Naive thymus-derived CD4-positive, alpha-beta T cell (primary cell): ENCODE measurements at regions not wholly inside any gene's neighbourhood (a gene's known extent, or its start where the extent isn't known, plus 50 kb on each side); places are given as distances from the start of the nearest gene placed in this dataset.

Experiments
- ATAC-seq: fragments of 150-1000 bp; cut with Tn5 transposase; 2 replicates; pipeline ENCODE4 v1.10.0; 2021; ENCODE audit warnings: mild to moderate bottlenecking, moderate library complexity
- CTCF ChIA-PET: fragments of 350-600 bp; sonication (Branson Sonifier 250); formaldehyde crosslinking; loops from one replicate; lab custom pipeline; 2021; ENCODE audit warnings: antibody characterized with exemption; lab: Charles Lee
- POLR2A ChIA-PET: fragments of 350-600 bp; sonication (Branson Sonifier 250); formaldehyde crosslinking; loops from one replicate; lab custom pipeline; 2021; ENCODE audit warnings: antibody characterized with exemption, inconsistent platforms; lab: Charles Lee
- DNase-seq, 9 donors: peaks; one replicate each; pipeline versions ENCODE4 v3.0.0 to v3.0.0-alpha.2; 2020 to 2022; ENCODE audit warnings: mixed read lengths in 1 of 9
- H3K27ac ChIP-seq: one replicate; pipeline ENCODE4 v1.7.0; 2013; ENCODE audit warnings: mild to moderate bottlenecking, low read depth, low read length, moderate library complexity
- H3K27me3 ChIP-seq, 2 donors: one replicate each; pipeline ENCODE4 v1.7.0; 2013; ENCODE audit warnings: low read length in 2 of 2, mild to moderate bottlenecking in 2 of 2, moderate library complexity in 2 of 2; ENCODE audit not compliant: control insufficient read depth in 2 of 2, insufficient read depth in 2 of 2
- H3K36me3 ChIP-seq, 3 experiments: 1 replicate in 2 of 3; 2 replicates in 1 of 3; pipeline ENCODE4 v1.7.0; 2013; ENCODE audit warnings: low read length in 3 of 3, mild to moderate bottlenecking in 3 of 3, moderate library complexity in 1 of 3; ENCODE audit not compliant: insufficient read depth in 3 of 3, control insufficient read depth in 2 of 3
- H3K4me1 ChIP-seq, 2 donors: one replicate each; pipeline ENCODE4 v1.7.0; 2013; ENCODE audit warnings: low read length in 2 of 2, mild to moderate bottlenecking in 2 of 2, moderate library complexity in 1 of 2; ENCODE audit not compliant: control insufficient read depth in 2 of 2, insufficient read depth in 2 of 2
- H3K4me3 ChIP-seq: 2 replicates; pipeline ENCODE4 v1.7.0; 2013; ENCODE audit warnings: mild to moderate bottlenecking, low read length
- H3K9me3 ChIP-seq, 3 experiments: 1 replicate in 2 of 3; 2 replicates in 1 of 3; pipeline ENCODE4 v1.7.0; 2013; ENCODE audit warnings: low read length in 3 of 3; ENCODE audit not compliant: control insufficient read depth in 2 of 3
- H3K27ac Mint-ChIP-seq, 9 donors: one replicate each; pipeline ENCODE4 v1.8.0; 2020 to 2022; ENCODE audit warnings: mixed read lengths in 9 of 9, mild to moderate bottlenecking in 8 of 9, moderate library complexity in 5 of 9, inconsistent platforms in 2 of 9
- H3K27me3 Mint-ChIP-seq, 5 donors: one replicate each; pipeline ENCODE4 v1.8.0; 2021 to 2022; ENCODE audit warnings: mixed read lengths in 5 of 5, mild to moderate bottlenecking in 1 of 5
- H3K36me3 Mint-ChIP-seq, 5 donors: one replicate each; pipeline ENCODE4 v1.8.0; 2020 to 2022; ENCODE audit warnings: mixed read lengths in 5 of 5, mild to moderate bottlenecking in 3 of 5, inconsistent platforms in 1 of 5
- H3K4me1 Mint-ChIP-seq, 7 donors: one replicate each; pipeline ENCODE4 v1.8.0; 2020 to 2022; ENCODE audit warnings: mixed read lengths in 7 of 7, mild to moderate bottlenecking in 3 of 7, inconsistent platforms in 1 of 7
- H3K4me3 Mint-ChIP-seq, 10 donors: one replicate each; pipeline ENCODE4 v1.8.0; 2020 to 2022; ENCODE audit warnings: mild to moderate bottlenecking in 10 of 10, mixed read lengths in 10 of 10, moderate library complexity in 6 of 10, inconsistent platforms in 2 of 10
- H3K9me3 Mint-ChIP-seq, 11 donors: one replicate each; pipeline ENCODE4 v1.8.0; 2020 to 2022; ENCODE audit warnings: mixed read lengths in 11 of 11, mild to moderate bottlenecking in 4 of 11, inconsistent platforms in 1 of 11, moderate library complexity in 1 of 11
- intact Hi-C, 2 donors: fragments of 100-400 bp; cut with micrococcal nuclease; formaldehyde crosslinking; loops; one replicate each; pipeline ENCODE4 v1.15.1; 2023

GRCh38 chr6:144849920-144850319 is 564.8 kb downstream of the UTRN start:
- Mint-ChIP-seq H3K9me3 (peaks cover 0 to 8% (median 0%) of the 10 kb centered on the region in 11 donors), H3K4me3 (no peak overlapping the region), H3K27ac (peak overlapping the region in 4 of 9 donors; percentile 5 to 71 (median 37)), H3K27me3 (no peaks in the 10 kb centered on the region), H3K4me1 (peaks cover 0 to 7% (median 2%) of the 10 kb centered on the region in 7 donors), H3K36me3 (peaks cover 22 to 55% (median 47%) of the 10 kb centered on the region in 5 donors)
- ATAC-seq, result no peak
- ChIA-PET POLR2A (no interaction called here), CTCF (no interaction called here)
- Histone ChIP-seq H3K9me3 (no peaks in the 10 kb centered on the region), H3K4me3 (no peak overlapping the region), H3K4me1 (no peaks in the 10 kb centered on the region), H3K36me3 (peaks cover 3 to 42% (median 12%) of the 10 kb centered on the region in 3 experiments), H3K27ac (no peak overlapping the region), H3K27me3 (no peaks in the 10 kb centered on the region)
- no peak for DNase-seq
- intact Hi-C loops, result no loop called here

- Mint-ChIP-seq H3K27ac (peak overlapping the region in 2 of 9 donors; percentile 18 to 28), H3K36me3 (peaks cover 10 to 30% (median 25%) of the 10 kb centered on the region in 5 donors), H3K4me1 (peaks cover 0 to 4% (median 0%) of the 10 kb centered on the region in 7 donors), H3K27me3 (peaks cover 0 to 2% (median 0%) of the 10 kb centered on the region in 5 donors), H3K9me3 (peaks cover 0 to 1% (median 0%) of the 10 kb centered on the region in 11 donors), H3K4me3 (no peak overlapping the region)
- H3K27me3 ChIP-seq, result no peaks in the 10 kb centered on the region
- no peaks in the 10 kb centered on the region for H3K9me3 ChIP-seq
- CTCF ChIA-PET, result no interaction called here
- peaks cover 3 to 14% (median 5%) of the 10 kb centered on the region in 3 experiments for H3K36me3 ChIP-seq
- DNase-seq, result no peak
- no peak overlapping the region for H3K27ac ChIP-seq
- peak; percentile 22 for ATAC-seq
- no peak overlapping the region for H3K4me3 ChIP-seq
- intact Hi-C loops, result no loop called here
- POLR2A ChIA-PET, result no interaction called here
- no peaks in the 10 kb centered on the region for H3K4me1 ChIP-seq
Measured at GRCh38 chr6:144853603-144854002, 568.5 kb downstream of the UTRN start.

- Histone ChIP-seq H3K4me1 (no peaks in the 10 kb centered on the region), H3K4me3 (no peak overlapping the region), H3K27me3 (no peaks in the 10 kb centered on the region), H3K9me3 (no peaks in the 10 kb centered on the region), H3K36me3 (peaks cover 3 to 13% (median 5%) of the 10 kb centered on the region in 3 experiments), H3K27ac (no peak overlapping the region)
- Mint-ChIP-seq H3K4me3 (no peak overlapping the region), H3K36me3 (peaks cover 5 to 22% (median 16%) of the 10 kb centered on the region in 5 donors), H3K27me3 (peaks cover 0 to 2% (median 0%) of the 10 kb centered on the region in 5 donors), H3K9me3 (no peaks in the 10 kb centered on the region), H3K27ac (peak overlapping the region in 2 of 9 donors; percentile 30 to 87), H3K4me1 (peaks cover 0 to 4% (median 0%) of the 10 kb centered on the region in 7 donors)
- intact Hi-C loops, result no loop called here
- ChIA-PET CTCF (no interaction called here), POLR2A (no interaction called here)
- no peak for DNase-seq
- ATAC-seq, result no peak
Measured at GRCh38 chr6:144854654-144855053, 569.5 kb downstream of the UTRN start.

GRCh38 chr6:144855375-144855774 is 570.2 kb downstream of the UTRN start:
- no peak overlapping the region for H3K4me3 Mint-ChIP-seq

GRCh38 chr6:144855812-144856531 is 570.8 kb downstream of the UTRN start:
- Histone ChIP-seq H3K36me3 (peaks cover 0 to 2% (median 0%) of the 10 kb centered on the region in 3 experiments), H3K4me1 (no peaks in the 10 kb centered on the region), H3K27me3 (no peaks in the 10 kb centered on the region), H3K4me3 (no peak overlapping the region), H3K9me3 (no peaks in the 10 kb centered on the region), H3K27ac (no peak overlapping the region)
- ATAC-seq (no peak), DNase-seq (no peak)
- Mint-ChIP-seq H3K27me3 (peaks cover 0 to 5% (median 0%) of the 10 kb centered on the region in 5 donors), H3K36me3 (peaks cover 0 to 13% (median 7%) of the 10 kb centered on the region in 5 donors), H3K4me3 (no peak overlapping the region), H3K27ac (peak overlapping the region in 2 of 9 donors; percentile 48 to 81), H3K9me3 (peaks cover 0 to 3% (median 0%) of the 10 kb centered on the region in 11 donors), H3K4me1 (peaks cover 0 to 4% (median 0%) of the 10 kb centered on the region in 7 donors)
- intact Hi-C loops, result no loop called here
- POLR2A ChIA-PET, result no interaction called here
- CTCF ChIA-PET, result no interaction called here

More at GRCh38 chr6:144855375-144855774, 570.2 kb downstream of the UTRN start:
- intact Hi-C loops, result no loop called here
- Histone ChIP-seq H3K27ac (no peak overlapping the region), H3K36me3 (peaks cover 3 to 6% (median 5%) of the 10 kb centered on the region in 3 experiments), H3K27me3 (no peaks in the 10 kb centered on the region), H3K4me3 (no peak overlapping the region), H3K4me1 (no peaks in the 10 kb centered on the region), H3K9me3 (no peaks in the 10 kb centered on the region)
- ATAC-seq (no peak), DNase-seq (no peak)
- H3K4me1 Mint-ChIP-seq, result peaks cover 0 to 4% (median 0%) of the 10 kb centered on the region in 7 donors
- H3K36me3 Mint-ChIP-seq, result peaks cover 4 to 18% (median 13%) of the 10 kb centered on the region in 5 donors
- ChIA-PET POLR2A (no interaction called here), CTCF (no interaction called here)
- H3K27ac Mint-ChIP-seq, result peak overlapping the region in 3 of 9 donors; percentile 30 to 81 (median 48)
- H3K9me3 Mint-ChIP-seq, result peaks cover 0 to 3% (median 0%) of the 10 kb centered on the region in 11 donors
- H3K27me3 Mint-ChIP-seq, result peaks cover 0 to 5% (median 0%) of the 10 kb centered on the region in 5 donors

GRCh38 chr6:144856622-144857021 is 571.5 kb downstream of the UTRN start:
- peak overlapping the region in 1 of 9 donors; percentile 9 for H3K27ac Mint-ChIP-seq
- intact Hi-C loops, result no loop called here
- H3K27me3 Mint-ChIP-seq, result peaks cover 0 to 5% (median 0%) of the 10 kb centered on the region in 5 donors
- no peaks in the 10 kb centered on the region for H3K9me3 ChIP-seq
- no peaks in the 10 kb centered on the region for H3K36me3 ChIP-seq
- ChIA-PET POLR2A (no interaction called here), CTCF (no interaction called here)
- H3K4me1 Mint-ChIP-seq, result peaks cover 0 to 4% (median 0%) of the 10 kb centered on the region in 7 donors
- H3K36me3 Mint-ChIP-seq, result peaks cover 0 to 10% (median 4%) of the 10 kb centered on the region in 5 donors
- H3K27ac ChIP-seq, result no peak overlapping the region
- no peaks in the 10 kb centered on the region for H3K27me3 ChIP-seq
- no peak overlapping the region for H3K4me3 Mint-ChIP-seq
- no peaks in the 10 kb centered on the region for H3K4me1 ChIP-seq
- DNase-seq (no peak), ATAC-seq (no peak)
- H3K9me3 Mint-ChIP-seq, result peaks cover 0 to 3% (median 0%) of the 10 kb centered on the region in 11 donors
- no peak overlapping the region for H3K4me3 ChIP-seq
